ENCODE measurements at regions not wholly inside any gene's neighbourhood (a gene's known extent, or its start where the extent isn't known, plus 50 kb on each side); places are given as distances from the start of the nearest gene placed in this dataset.

DNA sequence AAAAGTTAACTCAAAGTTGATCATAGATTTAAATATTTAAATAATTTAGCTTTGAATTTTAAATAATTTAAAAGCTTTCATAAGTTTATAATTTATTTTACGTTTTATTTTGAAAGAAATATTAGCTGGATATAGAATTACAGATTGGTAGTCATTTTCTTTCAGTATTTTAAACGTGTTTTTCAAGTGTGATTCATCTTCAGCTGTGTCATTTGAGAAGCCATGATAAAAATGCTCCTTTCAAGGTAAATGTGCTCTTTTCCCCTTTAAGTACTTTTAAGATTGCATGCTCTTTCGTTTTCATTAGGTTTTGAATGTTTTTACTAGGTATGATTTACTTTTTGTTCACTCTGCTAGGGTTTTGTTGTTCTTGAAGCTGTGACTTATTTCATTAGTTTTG is 116.8 kb upstream of the FIGN start:
- DNase-seq (ENCODE audit: low spot score): no peak
- TF ChIP-seq, protein P1, sequence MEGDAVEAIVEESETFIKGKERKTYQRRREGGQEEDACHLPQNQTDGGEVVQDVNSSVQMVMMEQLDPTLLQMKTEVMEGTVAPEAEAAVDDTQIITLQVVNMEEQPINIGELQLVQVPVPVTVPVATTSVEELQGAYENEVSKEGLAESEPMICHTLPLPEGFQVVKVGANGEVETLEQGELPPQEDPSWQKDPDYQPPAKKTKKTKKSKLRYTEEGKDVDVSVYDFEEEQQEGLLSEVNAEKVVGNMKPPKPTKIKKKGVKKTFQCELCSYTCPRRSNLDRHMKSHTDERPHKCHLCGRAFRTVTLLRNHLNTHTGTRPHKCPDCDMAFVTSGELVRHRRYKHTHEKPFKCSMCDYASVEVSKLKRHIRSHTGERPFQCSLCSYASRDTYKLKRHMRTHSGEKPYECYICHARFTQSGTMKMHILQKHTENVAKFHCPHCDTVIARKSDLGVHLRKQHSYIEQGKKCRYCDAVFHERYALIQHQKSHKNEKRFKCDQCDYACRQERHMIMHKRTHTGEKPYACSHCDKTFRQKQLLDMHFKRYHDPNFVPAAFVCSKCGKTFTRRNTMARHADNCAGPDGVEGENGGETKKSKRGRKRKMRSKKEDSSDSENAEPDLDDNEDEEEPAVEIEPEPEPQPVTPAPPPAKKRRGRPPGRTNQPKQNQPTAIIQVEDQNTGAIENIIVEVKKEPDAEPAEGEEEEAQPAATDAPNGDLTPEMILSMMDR (IDR thresholded peaks at IDR 0.05; ENCODE audit: extremely low read depth, missing control alignments): no peak

DNA sequence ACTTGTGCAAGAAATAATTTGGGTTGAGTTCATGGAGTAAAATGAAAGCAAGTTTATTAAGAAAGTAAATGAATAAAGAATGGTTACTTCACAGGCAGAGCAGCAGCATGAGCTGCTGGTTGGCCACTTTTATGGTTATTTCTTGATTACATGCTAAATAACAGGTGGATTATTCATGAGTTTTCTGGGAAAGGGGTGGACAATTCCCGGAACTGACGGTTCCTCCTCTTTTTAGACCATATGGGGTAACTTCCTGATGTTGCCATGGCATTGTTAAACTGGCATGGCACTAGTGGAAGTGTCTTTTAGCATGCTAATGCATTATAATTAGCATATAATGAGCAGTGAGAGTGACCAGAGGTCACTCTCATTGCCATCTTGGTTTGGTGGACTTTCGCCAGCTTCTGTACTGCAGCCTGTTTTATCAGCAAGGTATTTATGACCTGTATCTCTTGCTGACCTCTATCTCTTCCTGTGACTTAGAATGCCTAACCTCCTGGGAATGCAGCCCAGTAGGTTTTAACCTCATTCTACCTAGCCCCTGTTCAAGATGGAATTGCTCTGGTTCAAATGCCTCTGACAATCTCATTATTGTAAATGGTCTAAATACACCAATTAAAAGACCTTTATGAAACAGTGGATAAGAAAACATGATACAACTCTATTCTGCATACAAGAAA is 114.1 kb upstream of the FIGN start:
- no peak for DNase-seq (ENCODE audit: low spot score)
- TF ChIP-seq, protein P1 (IDR thresholded peaks at IDR 0.05; ENCODE audit: extremely low read depth, missing control alignments): no peak

DNA sequence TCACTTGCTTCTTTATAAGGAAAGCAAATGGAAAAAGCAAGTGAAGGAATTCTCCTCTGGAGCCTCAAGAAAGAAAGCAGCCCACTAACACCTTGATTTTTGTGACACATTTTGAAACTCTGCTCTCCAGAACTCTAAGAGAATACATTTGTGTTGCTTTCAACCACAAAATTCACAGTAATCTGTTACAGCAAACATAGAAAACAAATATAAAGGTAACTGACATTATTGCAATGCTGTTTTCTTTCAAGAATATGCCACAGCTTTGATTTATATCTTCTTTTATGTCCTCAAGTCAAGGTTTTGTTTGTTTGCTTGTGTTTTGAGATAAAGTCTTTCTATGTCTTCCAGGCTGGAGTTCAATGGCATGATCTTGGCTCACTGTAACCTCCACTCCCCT is 103.1 kb upstream of the FIGN start:
- TF ChIP-seq, protein P1 (IDR thresholded peaks at IDR 0.05; ENCODE audit: extremely low read depth, missing control alignments): no peak

DNA sequence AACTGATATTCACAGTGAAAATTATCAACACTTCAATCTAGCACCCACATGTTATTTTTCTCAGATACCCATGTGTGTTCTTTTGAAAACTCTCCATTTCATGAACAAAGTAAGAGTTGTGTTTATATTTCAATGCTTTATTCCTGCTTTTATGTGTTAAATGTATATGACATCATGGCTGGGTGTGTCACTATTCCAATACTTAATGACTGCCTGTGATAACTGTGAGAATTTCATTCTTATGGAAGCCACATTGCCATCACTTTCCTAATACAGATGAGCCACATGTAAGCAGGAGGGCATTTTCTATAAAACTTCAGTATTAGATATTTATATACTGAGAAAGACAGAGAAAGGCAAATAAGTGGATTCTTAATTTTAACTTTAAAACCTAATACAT is 100.4 kb upstream of the FIGN start:
- TF ChIP-seq, protein P1 (IDR thresholded peaks at IDR 0.05; ENCODE audit: extremely low read depth, missing control alignments): no peak
- no peak for DNase-seq (ENCODE audit: low spot score)

More for the DNA sequence above, 103.1 kb upstream of the FIGN start:
- no peak for DNase-seq (ENCODE audit: low spot score)

DNA sequence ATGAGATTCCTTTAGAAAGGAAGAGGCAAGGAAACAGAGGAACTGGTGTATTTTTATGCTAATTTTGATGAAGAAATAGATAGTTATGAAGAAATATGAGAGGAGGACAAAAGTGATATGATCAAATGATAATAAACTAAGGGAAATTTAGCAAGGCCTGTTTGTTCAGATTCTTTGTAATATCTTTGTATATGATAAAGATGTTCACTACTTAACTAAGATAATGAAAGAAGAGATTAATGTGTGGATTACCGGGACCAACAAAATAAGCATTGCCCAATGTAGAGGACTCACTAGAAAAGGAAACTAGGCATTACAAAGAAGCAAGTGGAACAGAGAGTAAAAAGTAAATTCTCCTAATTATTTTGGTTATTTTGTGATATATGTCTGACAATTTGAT is 99.0 kb upstream of the FIGN start:
- no peak for DNase-seq (ENCODE audit: low spot score)
- TF ChIP-seq, protein P1 (IDR thresholded peaks at IDR 0.05; ENCODE audit: extremely low read depth, missing control alignments): no peak

DNA sequence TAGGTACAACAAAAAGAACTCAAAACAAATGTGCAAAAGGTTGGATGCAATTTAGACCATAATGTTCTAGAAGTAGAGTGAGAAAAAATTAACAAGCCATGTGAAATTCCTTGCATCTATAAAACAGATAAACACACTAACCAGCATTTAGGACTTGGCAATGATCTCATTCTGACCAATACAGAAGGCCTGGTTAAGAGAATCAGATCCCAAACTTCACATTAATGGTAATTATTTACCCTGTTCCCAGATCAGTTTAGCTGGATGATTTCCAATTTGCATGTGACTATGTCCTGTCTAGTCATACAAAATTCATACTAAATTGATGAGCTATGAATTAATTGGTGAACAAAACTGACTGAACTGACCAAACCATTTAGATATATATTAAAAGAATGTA is 98.4 kb upstream of the FIGN start:
- TF ChIP-seq, protein P1 (IDR thresholded peaks at IDR 0.05; ENCODE audit: extremely low read depth, missing control alignments): no peak
- DNase-seq (ENCODE audit: low spot score): no peak

- DNase-seq (ENCODE audit: low spot score): no peak
- TF ChIP-seq, protein P1 (IDR thresholded peaks at IDR 0.05; ENCODE audit: extremely low read depth, missing control alignments): no peak
These were observed 93.0 kb upstream of the FIGN start for GRCh38 chr2:163828771-163829170.

All from GM20000 (cell line).